ENCODE measurements at regions not wholly inside any gene's neighbourhood (a gene's known extent, or its start where the extent isn't known, plus 50 kb on each side); places are given as distances from the start of the nearest gene placed in this dataset.
"Not testable (repeated sequence)": the region's sequence is repeated elsewhere in the genome, so short reads cannot be mapped to it uniquely, and the experiment has no call there.

GRCh38 chrX:118216087-118216486 is 99.5 kb upstream of the KLHL13 start:
- DNase-seq: no peak

DNA sequence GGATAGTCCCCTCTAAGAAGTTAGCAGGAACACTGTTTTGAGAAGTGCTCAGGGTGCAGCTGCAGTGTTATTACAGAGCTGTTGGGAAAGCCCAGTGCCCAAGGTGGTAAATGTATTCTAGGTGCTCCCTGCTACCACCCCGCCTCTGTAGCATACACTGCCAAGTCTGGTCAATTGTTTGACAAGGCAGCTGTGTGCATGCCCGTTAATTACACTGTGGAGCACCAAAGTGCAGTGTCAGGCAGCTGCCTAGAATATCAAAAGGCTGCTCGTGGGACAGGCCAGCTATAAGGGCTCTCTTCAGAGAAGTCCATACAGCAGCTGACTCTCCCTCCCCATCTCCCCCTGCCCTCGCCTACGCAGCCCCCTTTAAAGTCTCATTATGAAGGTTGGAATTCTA is 99.9 kb upstream of the KLHL13 start:
- DNase-seq: no peak

GRCh38 chrX:118218079-118218478 is 101.5 kb upstream of the KLHL13 start:
- no peak for DNase-seq

DNA sequence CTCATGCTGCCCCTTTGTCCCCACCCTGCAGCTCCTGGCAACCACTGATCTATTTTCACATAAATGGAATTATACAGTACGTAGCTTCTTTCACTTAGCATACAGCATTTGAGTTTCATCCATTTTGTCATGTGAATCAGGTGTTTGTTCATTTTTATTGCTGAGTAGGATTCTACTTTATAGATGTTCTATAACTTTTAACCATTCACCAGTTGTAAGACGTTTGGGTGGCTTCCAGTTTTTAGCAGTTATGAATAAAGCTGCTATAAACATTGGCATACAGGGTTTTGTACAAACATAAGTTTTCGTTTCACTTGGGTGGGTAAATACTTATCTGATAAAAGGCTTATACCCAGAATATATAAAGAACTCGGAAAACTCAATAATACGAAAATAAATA is 102.3 kb upstream of the KLHL13 start:
- no peak for DNase-seq

DNA sequence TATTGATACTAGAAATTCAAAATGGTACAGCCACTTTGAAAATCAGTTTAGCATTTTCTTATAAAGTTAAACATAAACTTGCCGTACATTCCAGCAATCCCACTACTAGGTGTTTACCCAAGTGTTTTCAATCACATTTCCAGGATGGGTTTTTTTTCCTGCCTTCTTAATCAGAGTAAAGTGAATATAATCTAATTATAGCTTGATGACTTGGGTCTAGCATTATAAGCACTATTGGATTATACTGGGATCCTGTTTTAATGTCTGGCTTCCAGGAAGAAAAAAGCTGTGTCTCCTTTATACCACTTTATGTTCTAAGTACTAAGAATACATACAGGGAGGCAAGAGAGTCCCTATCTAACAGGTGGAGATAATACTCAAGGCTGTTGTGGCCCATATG is 103.3 kb upstream of the KLHL13 start:
- no peak for DNase-seq

DNA sequence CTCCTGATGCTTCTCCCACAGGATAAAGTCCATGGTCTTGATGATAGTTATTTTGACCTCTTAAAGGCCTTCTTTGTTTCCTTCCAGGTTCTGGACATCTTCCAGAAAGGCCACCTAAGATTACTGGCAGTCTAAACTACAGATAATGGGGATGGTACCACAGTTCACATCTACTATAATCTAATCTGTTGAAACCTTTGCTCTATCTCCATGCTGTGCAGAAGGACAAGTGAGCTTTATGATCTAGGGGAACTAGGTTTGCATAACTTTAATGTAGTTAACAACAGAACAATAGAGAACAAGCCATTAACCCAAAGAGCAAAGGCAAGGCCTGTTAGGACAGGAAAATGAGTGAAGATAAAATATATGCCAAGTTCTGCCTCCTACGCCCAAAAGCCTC is 103.9 kb upstream of the KLHL13 start:
- DNase-seq: no peak

- no peak for DNase-seq
These were observed 104.7 kb upstream of the KLHL13 start for GRCh38 chrX:118221270-118221669.

GRCh38 chrX:118221733-118222132 is 105.1 kb upstream of the KLHL13 start:
- no peak for DNase-seq

GRCh38 chrX:118222421-118222820 is 105.8 kb upstream of the KLHL13 start:
- DNase-seq: no peak

DNA sequence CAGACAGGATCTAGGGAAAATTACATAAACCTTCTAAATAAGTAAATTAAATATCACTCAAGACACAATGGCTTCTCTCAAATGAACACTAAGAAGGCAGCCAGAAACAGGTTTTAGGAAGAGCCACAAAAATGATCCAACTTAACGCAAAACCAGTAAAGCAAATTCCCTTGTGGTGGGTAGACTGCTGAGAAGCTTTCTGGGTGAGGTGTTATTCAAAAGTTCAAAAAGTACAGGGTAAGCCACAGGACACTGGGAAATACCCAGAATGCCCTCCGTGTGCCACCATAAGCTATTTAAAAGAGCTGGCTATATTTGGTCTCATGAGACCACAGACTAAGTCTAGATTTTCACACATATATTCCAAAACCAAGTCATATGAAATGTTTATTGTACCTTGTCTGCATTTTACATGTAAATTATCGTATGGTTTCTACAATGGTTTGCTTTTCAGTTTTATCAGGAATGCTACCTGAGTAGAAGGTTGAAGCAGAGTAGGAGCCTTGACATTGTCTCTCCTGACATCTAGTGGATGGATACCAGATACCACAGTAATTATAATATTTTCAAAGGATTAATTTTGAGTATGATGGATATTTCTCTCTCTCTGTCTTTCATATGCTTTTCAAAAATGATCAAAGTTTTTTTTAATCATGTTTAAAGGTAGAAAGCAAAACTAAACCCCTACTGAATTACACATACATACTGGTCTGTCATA is 109.3 kb upstream of the KLHL13 start:
- no peak for DNase-seq

DNA sequence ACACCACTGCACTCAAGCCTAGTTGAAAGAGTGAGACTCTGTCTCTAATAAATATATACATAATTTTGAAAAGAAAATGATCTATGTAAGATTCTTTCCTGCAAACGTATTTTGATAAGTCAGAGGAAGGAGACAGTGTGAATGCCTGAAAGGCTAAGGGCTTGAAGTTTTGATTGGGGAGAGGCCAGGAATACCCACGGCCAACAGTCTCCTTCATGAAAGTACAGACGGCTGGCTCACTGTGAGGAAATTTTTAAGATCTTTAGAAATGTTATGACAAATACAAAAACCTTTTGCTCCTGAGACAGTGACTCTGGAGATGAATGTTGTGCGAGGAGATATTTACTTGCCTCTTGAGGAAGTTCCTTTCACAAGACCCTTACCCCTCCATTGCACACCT is 111.4 kb upstream of the KLHL13 start:
- DNase-seq: peak; percentile 39

- DNase-seq: no peak
These were observed 111.8 kb upstream of the KLHL13 start for GRCh38 chrX:118228456-118228855.

DNA sequence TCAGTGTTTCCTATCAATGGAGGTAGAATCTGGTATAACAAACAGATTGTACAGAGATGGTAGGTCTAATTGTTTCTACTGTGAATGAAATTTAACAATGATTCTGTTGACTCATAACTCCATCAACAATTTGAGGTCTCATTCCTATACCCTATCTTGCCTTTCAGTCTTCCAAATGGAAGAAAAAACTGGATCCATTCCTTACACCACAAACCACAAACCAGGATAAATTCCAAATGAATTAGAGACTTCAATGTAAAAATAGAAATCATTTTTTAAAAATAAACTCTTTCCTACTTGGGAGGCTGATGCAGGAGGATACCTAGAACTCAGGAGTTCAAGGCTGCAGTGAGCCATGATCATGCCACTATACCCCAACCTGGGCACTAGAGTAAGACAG is 114.4 kb upstream of the WDR44 start:
- peak; percentile 47 for DNase-seq

DNA sequence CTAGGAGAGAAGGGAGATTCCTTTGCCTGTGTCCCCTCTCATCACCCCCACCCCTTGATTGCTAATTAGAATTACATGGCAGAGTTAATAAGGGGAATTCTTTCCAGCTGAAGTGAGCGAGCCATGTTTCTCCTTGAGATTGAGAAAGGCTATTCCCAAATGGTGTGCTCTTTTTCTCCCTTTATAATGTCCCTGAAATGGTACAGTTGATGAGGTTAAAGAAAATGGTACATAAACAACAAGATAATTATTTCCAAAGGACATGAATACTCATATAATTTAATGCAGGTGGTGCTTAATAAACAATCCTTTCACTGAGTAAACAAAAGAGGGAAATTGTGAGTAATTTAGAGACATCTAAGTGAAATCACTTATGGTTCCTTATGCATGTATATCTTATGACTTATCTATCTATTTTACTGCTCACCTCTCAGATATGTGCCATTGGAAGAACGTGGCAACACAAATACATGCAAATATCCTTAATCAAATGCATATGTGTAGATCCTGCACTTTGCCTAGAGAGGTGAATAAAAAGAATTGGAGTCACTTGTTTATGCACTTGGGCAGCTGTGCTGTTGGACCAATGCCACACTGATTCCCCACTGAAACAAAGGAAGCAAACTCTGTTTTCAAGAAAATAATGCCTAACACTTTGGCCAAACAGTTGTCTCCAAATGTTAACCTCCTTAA is 106.6 kb upstream of the WDR44 start:
- peak; percentile 12 for DNase-seq

DNA sequence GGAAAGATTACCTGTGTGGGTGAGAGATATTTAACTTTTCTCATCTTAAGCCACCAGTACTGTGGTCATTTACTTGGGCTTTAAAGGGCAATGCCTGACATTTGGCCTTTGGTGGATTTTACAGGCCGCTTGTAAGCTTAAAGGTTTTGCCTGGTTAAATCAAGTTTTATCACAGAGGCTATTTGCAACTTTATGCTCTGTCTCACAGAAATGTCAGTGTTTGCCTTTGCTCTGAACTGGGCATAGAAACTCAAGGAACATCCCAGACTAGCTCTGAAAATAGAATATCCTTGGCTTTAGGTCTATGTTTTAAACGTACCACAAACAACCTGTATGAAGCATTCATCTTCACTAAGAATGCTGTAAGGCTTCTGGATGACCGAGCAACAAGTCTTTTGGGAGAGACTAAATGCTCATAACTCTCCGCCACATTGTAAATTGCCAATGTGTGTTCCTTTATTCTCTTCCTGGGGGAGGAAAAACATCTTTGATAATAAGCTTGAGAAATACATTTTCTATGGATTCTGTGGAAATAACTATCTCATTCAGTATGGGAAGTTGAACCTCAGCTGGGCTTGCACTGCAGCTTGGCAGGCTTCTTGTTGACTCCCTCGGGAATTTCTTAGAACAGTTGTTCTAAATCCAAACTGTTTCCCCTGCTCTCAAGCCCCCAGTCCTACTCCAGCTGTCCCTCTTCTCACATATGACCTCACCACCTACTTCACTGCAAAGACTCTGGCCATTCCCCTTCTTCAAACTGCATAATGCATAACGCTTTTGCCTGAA is 105.8 kb upstream of the WDR44 start:
- DNase-seq: no peak

DNA sequence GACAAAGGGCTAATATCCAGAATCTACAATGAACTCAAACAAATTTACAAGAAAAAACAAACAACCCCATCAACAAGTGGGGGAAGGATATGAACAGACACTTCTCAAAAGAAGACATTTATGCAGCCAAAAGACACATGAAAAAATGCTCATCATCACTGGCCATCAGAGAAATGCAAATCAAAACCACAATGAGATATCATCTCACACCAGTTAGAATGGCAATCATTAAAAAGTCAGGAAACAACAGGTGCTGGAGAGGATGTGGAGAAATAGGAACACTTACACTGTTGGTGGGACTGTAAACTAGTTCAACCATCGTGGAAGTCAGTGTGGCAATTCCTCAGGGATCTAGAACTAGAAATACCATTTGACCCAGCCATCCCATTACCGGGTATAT is 98.9 kb upstream of the WDR44 start:
- not testable (repeated sequence) for DNase-seq

DNA sequence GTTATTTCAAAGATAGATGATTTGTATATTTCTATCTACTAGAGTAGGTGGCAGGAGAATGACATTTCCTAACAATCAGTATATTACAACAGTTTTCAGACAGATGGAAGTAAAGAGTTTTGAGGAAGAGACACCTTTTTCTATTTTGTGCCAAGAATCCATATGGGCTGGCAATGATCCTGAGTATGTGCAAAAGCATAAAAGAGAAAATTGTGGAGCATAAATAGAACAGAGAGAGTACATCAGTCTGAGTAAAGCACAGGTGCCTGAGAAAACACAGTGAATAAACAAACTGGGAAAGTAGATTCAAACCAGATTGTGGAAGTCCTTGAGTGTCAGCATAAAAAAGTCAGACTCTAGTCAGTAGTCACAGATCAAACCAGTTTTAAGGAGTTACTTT is 96.8 kb upstream of the WDR44 start:
- no peak for DNase-seq

GRCh38 chrX:118250445-118250844 is 95.5 kb upstream of the WDR44 start:
- no peak for DNase-seq

- peak; percentile 30 for DNase-seq
These were observed 94.6 kb upstream of the WDR44 start for GRCh38 chrX:118251271-118251670.

DNA sequence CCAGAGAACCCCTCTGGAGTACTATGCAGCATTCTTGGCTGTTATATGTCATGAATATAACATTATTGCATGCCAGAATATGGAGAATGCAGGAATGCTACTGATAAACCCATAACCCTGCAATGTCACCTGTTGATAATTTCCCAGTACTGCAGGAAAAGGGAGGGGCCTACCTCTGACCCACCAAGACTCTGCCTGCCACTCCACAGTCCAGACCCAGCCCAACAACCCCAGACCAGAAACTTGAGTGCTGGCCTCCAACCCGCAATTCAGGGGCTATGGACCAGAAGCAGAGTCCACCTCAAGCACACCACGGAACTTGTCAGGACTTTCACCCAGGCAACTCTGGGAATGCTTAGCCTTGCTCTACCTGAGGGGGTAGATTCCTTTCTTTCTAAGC is 92.9 kb upstream of the WDR44 start:
- DNase-seq: no peak

- DNase-seq: peak; percentile 23
These were observed 91.3 kb upstream of the WDR44 start for GRCh38 chrX:118254611-118255010.

- no peak for DNase-seq
These were observed 90.0 kb upstream of the WDR44 start for GRCh38 chrX:118255921-118256320.

DNA sequence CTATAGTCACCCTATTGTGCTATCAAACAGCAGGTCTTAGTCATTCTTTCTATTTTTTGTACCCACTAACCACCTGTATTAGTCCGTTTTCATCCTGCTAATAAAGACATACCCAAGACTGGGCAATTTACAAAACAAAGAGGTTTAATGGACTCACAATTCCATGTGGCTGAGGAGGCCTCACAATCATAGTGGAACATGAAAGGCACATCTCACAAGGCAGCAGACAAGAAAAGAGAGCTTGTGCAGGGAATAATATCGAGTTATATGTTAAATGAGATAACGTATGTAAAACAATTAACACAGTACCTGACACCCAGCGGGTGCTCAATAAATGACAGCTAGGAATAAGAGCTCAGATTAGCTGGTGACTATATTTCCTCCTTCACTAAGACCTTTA is 88.1 kb upstream of the WDR44 start:
- no peak for DNase-seq

- DNase-seq: no peak
These were observed 86.7 kb upstream of the WDR44 start for GRCh38 chrX:118259213-118259612.

Data from fibroblast of skin of right biceps (primary cell).